GDM1 (cell line): ENCODE measurements at regions not wholly inside any gene's neighbourhood (a gene's known extent, or its start where the extent isn't known, plus 50 kb on each side); places are given as distances from the start of the nearest gene placed in this dataset.
"Not testable (repeated sequence)": the region's sequence is repeated elsewhere in the genome, so short reads cannot be mapped to it uniquely, and the experiment has no call there.

ENCODE experiments used
- DNase-seq: peaks from one replicate; lab custom pipeline; 2025; lab: John Stamatoyannopoulos, UW

DNA sequence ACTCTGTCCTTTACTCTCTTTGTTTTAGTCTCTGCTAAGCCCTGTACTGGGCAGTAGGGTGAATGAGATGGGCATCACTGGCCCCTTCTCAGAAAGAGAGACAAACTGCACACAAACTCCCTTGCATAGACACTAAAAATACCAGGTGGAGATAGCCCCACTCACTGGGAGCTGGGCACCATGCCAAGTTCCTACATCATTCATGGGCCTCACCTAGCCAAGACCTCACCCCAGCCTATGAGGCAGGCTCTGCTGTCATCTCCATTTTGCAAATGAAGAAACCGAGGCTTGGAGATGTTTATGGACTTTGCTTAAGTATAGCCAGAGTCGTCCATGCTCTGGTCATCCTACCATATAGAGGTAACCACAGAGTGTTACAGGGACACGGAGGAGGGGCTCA is 499.8 kb upstream of the CDH11 start:
- DNase-seq: no peak

DNA sequence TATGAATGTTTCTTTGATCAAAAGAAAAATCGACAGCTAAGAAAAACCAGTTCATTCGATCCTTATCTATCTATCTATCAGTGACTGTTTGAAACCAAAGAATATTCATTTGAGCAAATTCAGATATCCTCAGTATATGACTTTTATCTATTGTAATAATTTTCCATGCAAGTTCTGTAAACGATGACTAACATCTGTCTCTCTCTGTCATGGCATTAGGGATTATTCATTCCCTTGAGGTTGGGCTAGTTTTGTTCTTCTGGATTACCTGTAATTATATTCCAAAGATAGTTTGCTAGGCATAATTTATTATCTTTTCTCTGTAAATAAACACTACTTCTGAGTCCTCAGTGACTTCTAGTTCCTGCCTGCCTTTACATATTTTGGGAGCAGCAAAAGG is 497.7 kb upstream of the CDH11 start:
- DNase-seq: no peak

- no peak for DNase-seq
Measured at GRCh38 chr16:65618931-65619330, 497.1 kb upstream of the CDH11 start.

- DNase-seq: no peak
Measured at GRCh38 chr16:65618333-65618732, 496.5 kb upstream of the CDH11 start.

- no peak for DNase-seq
Measured at GRCh38 chr16:65617421-65617820, 495.6 kb upstream of the CDH11 start.

GRCh38 chr16:65608455-65608854 is 486.6 kb upstream of the CDH11 start:
- DNase-seq: no peak

GRCh38 chr16:65604771-65605170 is 482.9 kb upstream of the CDH11 start:
- no peak for DNase-seq

DNA sequence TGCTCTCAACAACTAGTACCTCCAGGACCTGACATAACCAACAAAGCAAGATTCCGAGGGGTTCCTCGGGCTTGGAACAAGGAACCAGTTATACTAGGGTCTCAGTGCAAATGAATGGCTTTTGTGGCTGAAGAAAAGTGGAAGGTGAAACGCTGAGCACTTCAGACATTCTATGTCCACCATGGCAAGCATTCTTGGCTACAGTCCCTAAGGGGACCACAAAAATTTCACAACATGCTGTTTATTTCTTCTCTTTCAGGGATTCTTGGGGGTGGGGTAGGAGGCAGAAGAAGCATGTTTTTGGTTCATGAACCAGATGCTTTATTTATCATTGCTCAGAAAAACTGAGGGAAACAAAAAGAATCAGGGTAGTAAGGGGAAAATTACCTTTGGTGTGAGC is 479.9 kb upstream of the CDH11 start:
- no peak for DNase-seq

GRCh38 chr16:65600629-65601028 is 478.8 kb upstream of the CDH11 start:
- no peak for DNase-seq

- DNase-seq: no peak
Measured at GRCh38 chr16:65600046-65600445, 478.2 kb upstream of the CDH11 start.

- no peak for DNase-seq
Measured at GRCh38 chr16:65598621-65599020, 476.8 kb upstream of the CDH11 start.

GRCh38 chr16:65583498-65583897 is 461.6 kb upstream of the CDH11 start:
- DNase-seq: no peak

- no peak for DNase-seq
Measured at GRCh38 chr16:65579050-65579449, 457.2 kb upstream of the CDH11 start.

DNA sequence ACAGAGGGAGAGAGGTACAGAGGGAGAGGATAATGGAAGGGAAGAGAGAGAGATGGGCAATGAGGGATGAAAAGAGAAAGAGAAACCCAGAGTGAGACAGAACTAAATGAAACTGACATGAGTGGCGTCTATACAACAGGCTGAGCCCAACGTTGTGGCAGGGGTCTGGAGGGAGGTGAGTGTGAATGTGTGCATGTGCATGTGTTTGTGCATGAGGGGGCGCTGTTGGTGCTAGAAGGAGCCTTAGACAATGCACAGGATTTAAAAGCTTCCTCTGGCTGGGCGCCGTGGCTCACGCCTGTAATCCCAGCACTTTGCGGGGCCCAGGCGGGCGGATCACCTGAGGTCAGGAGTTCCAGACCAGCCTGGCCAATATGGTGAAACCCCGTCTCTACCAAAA is 454.8 kb upstream of the CDH11 start:
- DNase-seq: no peak

- no peak for DNase-seq
Measured at GRCh38 chr16:65576139-65576538, 454.3 kb upstream of the CDH11 start.

DNA sequence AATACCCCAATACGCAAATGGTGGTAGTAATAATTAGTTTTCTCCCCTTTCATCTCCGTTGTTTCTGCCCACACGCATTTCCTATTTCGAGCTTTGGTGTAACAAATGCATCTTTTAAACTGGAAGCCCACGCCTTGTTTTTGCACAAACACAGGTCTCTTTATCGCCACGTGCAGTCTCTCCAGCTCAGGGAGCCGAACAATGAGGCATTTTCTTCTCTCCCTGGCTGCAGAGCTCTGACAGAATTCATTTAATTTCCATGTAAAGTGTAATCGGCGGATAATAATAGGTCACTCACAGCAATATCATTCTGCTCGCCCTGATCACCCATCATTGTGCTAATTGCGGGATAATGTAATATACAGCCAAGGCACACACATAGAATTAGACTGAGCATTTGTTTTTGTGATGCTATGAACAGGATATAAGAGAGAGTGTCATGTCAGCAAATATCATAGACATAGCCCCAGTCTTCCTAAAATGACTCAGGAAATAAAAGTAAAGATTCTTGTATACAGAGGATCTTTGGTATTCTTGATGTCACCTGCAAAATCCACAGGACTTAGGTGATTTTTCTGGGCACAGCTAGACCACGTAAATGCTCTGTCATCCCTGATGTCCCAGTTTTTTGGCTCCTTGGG is 452.6 kb upstream of the CDH11 start:
- DNase-seq: no peak

DNA sequence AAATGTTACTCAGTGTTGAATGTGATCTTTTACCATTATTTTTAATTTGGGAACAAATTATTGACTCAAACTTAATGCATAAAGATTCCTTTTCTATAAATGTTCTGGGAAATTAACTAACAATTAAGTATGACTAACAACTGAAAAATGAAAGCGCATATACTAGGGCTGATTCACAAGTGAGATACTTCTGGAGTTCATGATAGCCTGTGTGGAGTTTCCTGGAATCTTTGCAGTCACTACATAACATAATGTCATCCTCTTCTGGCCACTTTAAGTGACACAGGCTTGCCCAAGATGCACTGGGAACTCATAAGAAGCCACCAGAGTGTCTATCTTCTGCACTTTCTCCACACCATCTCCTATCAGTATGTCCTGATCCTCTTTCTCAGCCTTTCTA is 450.3 kb upstream of the CDH11 start:
- DNase-seq: no peak

DNA sequence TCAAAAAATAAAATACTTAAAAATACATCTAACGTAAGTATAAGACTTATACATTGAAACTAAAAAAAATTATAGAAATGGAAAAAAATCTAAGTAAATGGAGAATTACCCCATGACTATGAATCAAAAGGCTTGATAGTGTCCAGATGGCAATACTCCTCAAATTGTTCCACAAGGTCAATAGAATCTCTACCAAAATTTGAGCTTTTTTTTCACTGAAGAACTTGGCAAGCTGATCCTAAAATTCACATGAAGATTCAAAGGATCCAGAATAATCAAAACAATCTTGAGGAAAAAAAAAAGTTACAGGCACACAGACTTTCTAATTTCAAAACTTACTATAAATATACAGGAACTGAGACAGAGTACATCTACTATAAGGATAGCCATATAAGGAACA is 448.4 kb upstream of the CDH11 start:
- DNase-seq: no peak

GRCh38 chr16:65559846-65560245 is 438.0 kb upstream of the CDH11 start:
- DNase-seq: no peak

DNA sequence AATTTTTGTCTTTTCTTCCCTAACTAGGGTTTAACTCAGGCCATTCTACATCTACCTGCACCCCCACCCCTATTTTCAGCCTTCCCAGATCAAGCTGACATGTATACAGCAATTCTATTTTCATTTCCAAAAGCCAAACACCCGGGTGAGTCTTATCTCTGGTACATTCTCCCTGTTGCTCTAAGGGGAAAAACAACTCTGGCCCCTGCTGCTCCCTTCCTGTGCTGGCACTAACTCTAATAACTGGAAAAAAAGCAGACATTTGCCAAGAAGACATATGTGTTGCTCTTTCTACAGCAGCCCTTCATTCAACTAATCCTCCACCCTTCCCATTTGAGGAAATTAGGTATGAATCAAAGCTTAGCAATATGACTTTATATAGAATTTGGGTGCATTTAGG is 427.8 kb upstream of the CDH11 start:
- not testable (repeated sequence) for DNase-seq

GRCh38 chr16:65548470-65548869 is 426.6 kb upstream of the CDH11 start:
- no peak for DNase-seq

DNA sequence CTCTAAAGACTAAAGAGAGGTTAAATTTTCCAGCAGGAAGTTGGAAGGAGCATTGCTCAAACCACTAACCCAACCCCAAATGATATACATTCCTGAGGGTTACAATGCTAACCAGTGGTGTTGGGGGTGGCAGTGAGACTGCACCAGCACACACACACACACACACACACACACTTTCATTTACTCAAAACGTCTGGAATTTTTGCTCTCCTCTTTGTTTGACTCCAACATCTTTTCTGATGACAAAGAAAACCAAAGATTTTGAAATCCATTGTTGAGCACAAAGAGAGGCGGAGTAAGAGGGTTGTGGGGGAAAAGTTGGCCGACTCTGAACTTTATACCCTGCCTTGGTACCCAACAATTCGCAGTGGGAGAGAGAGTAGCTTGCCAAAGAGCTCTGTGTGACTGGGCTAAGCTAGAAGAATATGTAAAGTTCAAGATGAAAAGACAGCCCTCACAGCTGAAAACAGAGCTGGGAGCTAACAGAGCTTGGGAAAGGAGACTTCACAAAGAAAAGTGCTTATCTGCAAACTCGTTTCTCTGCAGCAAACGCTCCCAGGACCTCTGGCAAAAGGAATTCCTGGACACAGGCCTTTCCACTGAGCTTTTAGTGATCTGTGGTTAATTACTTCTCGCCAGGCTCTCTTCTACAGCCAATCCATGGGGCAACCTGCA is 426.0 kb upstream of the CDH11 start:
- DNase-seq: no peak

- no peak for DNase-seq
Measured at GRCh38 chr16:65546353-65546791, 424.5 kb upstream of the CDH11 start.

DNA sequence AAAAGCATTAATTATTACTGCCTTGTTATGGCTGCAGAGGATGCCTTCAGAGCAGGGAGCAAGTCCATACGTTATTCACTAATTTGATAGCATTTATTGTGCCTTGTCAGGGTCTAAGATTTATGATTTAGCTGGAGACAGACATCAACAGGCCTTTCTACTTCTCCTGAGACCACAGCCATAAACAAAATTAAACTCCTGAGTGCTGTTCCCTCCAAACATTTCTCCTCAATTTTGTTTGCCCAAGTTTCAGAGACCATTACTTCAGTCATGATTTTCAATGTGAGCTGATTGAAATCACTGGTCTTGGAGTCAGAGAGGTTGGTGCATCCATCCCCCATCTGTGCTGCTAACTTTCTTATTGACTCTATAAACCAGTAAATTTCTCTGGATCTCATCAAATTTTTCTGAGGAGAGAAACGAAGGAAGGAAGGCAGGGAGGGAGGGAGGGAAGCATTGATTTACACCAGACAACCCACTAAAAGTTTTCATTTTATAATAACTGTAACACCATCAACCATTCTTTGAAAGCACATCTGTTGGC is 423.6 kb upstream of the CDH11 start:
- no peak for DNase-seq
